ENCODE measurements at regions not wholly inside any gene's neighbourhood (a gene's known extent, or its start where the extent isn't known, plus 50 kb on each side); places are given as distances from the start of the nearest gene placed in this dataset.
"Not testable (repeated sequence)": the region's sequence is repeated elsewhere in the genome, so short reads cannot be mapped to it uniquely, and the experiment has no call there.

DNA sequence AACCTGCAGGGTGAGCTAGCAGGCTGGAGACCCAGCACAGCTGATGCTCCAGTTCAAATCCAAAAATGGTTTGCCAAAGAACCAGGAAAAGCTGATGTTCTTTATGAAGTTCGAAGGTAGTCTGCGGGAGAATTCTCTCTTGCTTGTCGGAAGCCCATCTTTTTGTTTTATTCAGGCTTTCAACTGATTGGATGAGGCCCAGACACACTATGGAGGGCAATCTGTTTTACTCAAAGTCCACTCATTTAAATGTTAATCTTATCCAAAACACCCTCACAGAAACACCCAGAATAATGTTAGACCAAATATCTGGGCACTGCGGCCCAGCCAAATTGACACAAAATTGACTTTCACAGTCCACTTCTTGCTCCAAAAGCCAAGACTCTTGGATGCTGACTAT is 105.6 kb upstream of the PMEPA1 start:
- no peak overlapping the region for H3K27ac ChIP-seq
- H3K4me3 ChIP-seq: no peak overlapping the region

DNA sequence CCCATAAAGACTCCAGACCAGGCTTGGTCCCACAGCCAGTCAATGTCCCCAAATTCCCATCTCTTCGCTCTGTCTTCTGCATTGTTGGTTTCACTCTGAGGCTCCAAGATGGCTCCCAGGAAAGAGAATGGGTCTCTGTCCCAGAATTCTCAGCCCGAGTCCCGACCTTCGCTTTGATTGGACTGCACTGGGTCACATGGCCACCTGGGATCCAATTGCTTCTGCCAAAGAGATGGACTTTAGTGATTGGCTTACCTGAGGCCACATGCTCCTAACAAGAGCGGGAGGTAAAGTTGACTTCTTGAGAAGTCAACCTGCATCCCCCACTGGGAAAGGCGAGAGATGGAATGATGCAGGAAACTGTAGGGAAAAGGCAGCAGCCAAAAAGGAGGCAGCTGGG is 104.7 kb upstream of the PMEPA1 start:
- no peak overlapping the region for H3K27ac ChIP-seq
- no peak overlapping the region for H3K4me3 ChIP-seq

DNA sequence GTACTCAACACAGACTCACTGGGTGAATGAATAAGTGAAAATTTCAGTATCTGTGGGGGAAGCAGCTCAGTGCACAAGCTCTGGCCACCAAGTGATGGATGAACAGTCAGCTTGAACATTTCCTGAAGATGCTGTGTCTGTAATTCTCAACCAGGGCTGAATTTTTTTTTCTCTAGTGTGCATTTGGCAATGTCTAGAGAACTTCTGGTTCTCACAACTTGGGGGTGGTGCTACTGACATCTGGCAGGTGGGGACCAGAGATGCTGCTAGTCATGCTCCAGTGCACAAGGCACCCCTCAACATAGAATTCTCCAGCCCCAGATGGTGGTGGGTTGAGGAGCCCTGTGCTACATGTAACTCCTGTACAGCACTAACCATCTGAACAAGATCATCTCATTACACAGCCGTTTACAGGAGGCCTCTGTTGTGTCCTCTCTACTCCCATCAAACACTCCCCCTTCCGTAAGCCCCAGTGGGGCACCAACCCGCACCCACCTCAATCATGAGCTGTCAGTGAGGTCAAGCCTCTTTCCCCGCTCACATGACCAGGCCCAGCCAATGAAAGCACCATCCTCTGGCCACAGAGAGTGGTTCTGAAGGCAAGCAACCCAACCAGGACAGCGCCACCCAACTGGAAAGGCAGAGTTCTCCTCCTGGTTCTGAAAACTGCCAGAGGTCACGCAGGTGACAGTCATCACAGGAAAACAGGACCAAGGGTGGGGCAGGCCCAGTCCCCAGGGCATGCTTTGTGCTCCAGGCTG is 103.9 kb upstream of the PMEPA1 start:
- Histone ChIP-seq H3K4me3 (no peak overlapping the region), H3K27ac (no peak overlapping the region)

DNA sequence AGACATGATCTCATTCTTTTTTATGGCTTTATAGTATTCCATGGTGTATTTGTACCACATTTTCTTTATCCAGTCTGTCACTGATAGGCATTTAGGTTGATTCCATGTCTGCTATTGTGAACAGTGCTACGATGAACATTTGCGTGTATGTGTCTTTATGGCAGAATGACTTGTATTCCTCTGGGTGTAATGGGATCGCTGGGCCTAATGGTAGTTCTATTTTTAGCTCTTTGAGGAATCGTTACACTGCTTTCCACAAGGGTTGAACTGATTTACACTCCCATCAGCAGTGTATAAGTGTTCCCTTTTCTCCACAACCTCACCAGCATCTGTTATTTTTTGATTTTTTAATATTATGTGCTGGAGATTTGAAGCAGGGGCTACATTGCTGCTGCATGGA is 102.8 kb upstream of the PMEPA1 start:
- H3K4me3 ChIP-seq, H3K27ac ChIP-seq: not testable (repeated sequence)

DNA sequence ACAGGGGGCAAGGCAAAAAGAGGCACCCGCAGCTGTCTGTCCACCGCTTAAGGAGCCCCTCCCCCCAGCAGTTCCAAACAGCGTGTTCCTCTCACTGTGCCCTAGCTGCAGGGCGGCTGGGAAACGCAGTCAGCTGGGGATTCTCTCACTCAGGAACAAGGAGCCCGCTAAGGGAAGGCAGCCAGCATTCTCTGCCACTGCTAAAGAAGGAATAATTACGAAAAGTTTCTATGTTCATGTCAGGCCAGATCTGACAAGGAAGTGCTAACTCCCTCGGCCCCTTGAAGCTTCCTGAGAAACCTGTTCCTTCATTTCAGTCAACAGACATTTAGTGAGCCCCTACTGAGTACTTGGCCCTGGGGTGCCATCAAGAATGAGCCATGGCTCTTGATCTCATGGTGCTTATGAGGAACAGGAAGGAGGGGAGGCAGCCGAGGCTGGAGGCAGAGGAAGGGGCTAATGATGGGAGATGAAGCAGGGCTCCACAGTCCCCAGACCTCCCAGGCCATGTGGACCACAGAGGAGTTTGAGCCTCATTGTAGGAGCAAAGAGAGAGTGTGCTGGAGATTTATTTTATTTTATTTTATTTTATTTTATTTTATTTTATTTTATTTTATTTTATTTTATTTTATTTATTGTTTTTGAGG is 101.7 kb upstream of the PMEPA1 start:
- Histone ChIP-seq H3K4me3 (no peak overlapping the region), H3K27ac (no peak overlapping the region)

DNA sequence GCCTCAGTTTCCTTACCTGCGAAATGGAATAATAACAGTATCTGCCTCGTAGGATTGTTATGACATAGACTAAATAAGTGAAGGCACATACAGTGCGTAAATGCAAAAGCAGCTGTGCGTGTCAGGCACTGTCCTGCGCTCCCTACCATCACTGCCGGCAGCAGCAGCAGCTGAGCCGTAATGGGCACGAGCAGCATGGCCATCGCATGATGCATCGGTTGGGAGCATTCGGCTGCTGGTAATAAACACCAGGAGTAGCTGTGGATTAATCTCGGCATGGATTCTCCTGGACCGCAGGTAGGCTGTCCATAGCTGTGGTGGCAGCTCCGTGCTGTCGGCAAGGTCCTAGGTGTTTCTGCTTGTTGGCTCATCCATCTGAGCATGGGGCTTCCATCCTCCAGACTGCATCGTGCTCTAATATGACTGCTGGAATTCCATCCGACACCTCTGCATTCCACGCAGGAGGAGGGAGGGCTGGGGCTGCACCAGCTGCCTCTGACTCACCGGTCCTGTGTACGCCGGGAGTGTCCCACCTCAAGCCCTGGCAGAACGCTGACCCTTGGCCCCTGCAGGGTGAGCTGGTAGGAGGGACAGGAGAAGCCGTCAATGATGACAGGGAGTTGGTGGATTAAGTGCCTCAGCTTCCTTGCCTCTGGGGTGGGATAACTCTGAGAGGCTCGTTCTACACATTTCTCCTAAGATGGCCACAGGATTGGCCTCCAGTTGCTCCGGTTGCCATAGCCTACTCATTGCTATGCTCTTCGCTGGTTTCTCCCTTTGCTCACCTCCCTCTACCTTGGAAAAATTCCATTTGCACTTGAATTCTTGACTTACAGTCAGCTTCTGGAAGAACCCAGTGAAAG is 100.9 kb upstream of the PMEPA1 start:
- no peak overlapping the region for H3K27ac ChIP-seq
- no peak overlapping the region for H3K4me3 ChIP-seq

DNA sequence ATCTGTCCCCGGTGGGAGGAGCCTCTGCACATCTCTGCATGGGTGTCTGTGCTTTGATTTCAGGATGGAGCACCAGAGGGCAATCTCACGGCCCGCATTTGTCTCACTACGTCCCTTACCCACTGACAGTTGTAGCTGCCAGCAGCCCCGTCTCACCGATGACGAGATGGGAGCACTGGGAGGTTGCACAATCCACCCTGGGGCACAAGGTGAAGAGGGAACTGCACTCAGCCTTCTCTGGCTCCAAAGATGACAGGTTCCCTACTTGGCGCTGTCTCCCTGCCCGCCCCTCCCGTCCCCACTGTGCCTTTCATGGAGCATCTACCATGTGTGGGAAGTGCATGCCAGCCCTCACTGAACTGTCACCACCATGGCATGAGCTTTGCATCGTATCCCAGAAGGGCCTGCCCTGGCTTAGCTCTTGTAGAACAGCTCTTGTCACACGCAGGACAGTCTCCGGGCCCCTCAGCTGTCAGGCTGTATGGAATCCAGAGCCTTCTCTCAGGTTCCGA is 99.9 kb upstream of the PMEPA1 start:
- Histone ChIP-seq H3K27ac (no peak overlapping the region), H3K4me3 (no peak overlapping the region)

DNA sequence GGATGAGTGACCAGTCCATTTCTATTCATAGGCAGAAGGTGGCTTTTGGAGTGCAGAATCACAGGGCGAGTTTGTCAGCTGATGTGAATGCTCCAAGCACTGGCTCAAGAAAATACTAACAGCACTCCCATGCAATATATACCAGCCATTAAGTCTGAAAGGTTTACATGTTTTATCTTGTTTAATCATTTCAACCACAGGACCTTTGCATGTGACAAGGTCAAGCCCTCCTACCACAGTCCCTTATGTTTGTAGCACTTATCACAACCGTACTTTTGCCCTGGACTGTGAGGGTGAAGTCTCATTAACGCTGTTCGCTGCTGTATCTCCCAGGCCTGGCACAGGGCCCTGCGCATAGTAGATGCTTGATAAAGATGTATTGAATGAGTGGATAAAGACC is 99.3 kb upstream of the PMEPA1 start:
- H3K27ac ChIP-seq: no peak overlapping the region
- no peak overlapping the region for H3K4me3 ChIP-seq

DNA sequence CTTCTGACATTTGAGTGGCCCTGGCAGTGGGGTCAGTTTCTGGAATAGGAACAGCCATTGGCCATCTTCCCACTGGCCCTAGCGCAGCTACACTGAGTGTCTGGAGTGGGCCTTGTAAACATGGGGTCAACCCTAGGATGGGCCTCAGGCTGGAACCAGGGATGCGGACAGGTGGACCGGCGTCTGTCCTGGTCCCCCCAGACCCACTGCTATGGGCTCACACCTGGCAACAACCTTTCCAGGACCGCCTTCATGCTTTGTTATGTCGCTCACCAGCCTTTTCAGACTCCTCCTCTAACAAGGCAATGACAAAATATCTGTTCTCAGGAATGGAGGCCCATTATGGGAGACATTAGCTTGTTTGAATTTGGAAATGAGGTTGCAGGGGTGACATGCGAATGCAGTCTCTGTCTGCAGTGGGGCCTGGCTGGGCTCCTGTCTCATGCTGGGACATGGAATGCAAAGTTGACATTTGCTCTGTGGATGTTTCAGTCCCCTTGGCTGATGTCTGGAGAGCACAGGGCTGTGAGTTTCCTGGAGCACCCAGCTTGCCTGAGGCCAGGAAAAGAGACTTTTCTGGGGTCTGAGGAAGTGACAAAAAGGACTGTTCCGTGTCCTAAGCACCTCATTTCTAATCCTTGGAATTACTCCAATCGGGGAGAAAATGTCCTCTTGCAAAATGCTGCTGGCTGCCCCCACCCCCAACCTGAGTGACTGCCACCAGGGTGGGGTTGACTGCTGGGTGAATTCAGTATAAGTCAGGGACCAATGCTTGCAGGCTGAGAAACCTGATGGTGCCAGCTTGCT is 98.7 kb upstream of the PMEPA1 start:
- Histone ChIP-seq H3K27ac (no peak overlapping the region), H3K4me3 (no peak overlapping the region)

DNA sequence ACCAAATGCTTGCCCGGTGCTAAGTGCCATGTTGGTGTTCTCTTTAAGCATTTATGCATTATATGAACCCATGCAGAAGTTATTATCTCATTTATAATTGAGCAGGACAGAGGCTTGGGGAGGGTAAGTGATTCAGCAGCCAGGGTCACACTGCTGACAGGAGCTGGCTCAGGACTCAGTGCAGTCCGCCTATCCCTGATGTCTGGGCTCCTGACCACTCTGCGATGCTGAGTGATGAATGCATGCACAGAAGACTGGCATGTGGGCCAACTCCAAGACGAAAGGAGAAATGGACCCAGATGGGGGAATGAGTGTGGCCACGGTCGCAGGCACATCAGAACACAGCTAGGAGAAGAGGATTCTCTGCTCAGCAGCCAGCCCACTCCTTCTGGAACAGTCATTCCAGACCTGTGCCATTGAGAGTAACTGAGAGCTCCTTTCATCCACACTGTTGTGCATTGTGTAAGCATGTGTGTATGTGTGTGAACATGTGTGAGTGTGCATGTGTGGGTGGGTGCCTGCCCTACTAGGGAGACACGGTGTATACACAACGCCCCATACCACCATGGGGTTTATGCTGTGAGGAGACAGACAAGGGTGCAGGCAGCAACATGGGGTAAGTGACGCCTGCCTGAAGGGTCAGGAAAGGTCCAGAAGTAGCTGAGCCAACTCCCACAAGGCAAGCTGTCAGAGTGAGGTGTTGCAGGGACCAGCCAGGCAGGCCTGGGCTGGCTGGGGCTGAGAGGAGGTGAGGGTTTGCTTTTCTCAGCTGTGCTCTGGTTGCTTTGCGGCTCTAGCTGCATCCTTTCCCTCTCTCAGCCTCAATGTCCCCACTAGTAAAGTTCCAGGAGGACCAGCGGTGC is 97.8 kb upstream of the PMEPA1 start:
- Histone ChIP-seq H3K4me3 (no peak overlapping the region), H3K27ac (no peak overlapping the region)

DNA sequence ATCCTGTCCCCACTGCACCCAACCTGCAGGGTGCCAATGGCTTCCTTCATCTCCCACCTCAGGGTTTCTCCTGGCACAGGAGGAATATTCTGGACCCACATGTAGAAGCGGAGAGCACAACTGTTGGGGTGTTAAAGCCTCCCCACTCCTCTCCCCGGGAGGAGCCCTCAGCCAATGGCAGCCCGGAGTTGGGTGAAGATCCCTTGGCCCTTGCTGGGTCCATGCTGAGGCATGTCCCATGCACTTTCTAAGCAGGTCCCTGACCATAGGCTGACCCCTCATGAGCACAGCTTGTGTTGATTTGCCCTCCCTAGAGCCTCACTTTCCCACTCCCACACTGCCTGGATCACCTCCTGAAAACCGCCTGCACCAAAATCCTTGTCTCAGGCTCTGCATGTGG is 97.2 kb upstream of the PMEPA1 start:
- Histone ChIP-seq H3K27ac (no peak overlapping the region), H3K4me3 (no peak overlapping the region)

DNA sequence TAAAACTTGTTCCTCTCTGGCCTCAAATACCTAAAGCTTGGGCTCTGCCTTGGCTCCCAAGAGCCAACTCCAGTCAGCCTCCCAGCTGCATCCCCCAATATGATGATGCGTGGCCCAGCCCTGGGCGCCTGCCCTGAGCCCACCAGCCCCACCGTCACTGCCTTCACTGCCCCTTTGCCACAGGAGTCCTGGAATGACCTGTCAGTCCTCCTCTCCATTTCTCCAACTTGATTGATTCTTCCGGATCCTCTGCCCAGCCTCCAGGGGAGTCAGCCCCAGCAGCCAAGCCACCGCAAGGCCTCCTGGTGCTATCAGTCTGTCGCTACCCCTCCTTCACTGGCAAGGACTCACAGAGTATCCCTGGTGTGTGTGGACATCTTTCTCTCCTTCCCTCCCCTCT is 96.7 kb upstream of the PMEPA1 start:
- Histone ChIP-seq H3K4me3 (no peak overlapping the region), H3K27ac (no peak overlapping the region)

DNA sequence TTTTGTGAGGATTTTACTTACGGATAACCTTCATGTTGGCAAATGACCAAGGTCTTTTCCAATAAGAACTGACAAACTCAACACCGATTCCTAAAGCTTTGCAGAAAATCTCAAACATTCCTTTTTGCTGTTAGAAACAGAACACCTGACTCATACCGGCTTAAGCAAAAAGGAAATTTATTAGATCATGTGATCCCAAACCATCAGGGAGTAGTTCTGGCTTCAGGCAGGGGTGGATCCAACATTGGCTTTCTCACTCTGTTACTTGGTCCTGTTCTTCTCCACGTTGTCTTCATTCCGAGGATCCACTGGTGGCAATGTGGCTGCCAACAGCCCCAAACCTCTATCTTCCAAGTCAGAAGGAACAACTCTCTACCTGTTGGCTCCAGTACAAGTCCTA is 95.9 kb upstream of the PMEPA1 start:
- no peak overlapping the region for H3K27ac ChIP-seq
- no peak overlapping the region for H3K4me3 ChIP-seq

DNA sequence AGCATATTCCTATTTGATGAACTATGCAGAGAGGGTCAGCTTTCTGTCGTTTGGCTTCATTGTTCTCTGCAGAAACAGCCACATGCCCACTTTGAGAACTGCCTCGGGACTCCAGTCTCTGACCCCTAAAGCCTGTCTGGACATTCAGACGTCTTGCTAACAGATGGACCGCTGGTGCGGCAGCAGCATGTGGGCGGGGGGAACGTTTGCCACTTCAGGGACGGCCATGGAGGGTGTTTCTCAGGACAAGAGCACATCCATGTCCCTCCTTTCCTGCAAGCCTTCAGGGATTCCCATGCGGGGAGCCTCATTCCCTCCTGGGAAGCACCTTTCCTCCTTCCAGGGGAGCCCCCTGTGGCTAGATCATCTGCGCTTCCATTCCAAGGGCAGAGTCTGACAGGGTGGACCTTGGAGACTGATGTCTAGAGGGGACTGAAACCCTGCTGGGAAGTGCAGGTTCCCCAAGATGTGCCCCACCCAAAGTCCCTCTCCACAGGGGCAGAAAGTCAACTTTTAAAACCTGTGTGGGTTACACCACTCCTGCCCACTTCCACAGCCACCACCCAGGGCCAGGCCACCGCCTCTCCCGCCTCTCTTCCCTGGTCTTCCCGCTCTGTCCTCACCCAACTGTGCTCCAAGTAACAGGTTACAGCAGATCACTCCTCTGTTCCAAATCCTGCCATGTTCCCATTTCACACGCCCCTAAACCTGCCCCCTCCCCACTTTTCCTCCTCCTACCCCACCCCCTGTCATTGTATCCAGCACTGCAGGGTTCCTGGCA is 94.8 kb upstream of the PMEPA1 start:
- H3K27ac ChIP-seq: no peak overlapping the region
- no peak overlapping the region for H3K4me3 ChIP-seq

DNA sequence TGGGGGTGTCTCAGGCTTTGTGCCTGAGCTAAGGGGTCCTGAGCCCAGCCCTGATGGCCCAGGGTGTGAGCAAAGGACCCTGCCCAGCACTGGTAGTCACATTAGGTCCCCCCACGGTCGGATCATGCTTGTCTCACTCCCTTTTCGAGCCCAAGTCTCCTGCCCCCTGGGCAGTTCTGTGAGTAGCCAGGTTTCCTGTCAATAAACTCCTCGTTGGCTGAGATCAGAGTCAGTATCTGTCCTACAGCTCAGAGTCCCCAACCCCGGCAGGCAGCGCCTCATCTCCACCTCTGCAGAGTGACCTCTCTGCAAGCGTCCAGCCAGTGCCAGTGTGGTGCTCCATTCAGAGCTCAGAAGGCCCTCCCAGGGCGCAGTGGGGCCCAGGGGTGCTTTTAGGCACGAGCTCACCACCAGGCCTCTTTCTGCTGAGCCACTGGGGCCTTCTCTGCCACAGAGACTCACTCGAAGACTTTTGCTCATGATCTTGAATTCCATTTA is 93.7 kb upstream of the PMEPA1 start:
- H3K4me3 ChIP-seq: no peak overlapping the region
- no peak overlapping the region for H3K27ac ChIP-seq

DNA sequence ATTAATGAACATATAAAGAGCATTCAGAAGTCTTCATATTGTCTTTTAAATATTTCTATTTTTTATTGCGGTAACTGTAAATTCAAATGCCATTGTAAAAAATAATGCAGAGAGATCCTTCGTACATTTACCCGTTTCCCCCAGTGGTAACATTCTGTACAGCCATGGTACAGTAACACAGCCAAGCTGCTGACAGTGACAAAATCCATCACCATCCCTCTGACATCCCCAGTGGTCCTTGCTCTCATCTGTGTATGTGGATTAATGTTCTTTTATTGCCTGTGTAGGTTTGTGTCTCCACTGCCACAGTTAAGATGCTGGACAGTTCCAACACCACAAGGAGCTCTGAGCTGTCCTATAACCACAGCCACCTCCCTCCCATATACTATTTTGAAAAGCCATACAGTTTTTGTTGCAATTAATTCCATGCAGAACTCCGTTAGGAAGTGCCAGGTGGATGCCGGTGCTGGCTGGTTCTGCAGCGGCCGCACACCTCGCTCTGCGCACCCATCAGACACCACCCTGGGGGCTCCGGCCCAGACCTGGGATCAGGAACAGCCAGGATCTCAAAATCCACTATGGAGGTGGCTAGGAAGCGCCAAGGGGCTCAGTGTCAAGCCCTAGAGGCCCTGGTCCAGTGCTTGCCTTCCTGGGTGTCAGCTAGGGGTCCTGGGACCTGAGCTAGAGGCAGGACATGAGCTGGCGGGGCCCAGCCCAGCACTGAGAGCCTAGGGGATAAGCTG is 93.1 kb upstream of the PMEPA1 start:
- Histone ChIP-seq H3K27ac (no peak overlapping the region), H3K4me3 (no peak overlapping the region)

DNA sequence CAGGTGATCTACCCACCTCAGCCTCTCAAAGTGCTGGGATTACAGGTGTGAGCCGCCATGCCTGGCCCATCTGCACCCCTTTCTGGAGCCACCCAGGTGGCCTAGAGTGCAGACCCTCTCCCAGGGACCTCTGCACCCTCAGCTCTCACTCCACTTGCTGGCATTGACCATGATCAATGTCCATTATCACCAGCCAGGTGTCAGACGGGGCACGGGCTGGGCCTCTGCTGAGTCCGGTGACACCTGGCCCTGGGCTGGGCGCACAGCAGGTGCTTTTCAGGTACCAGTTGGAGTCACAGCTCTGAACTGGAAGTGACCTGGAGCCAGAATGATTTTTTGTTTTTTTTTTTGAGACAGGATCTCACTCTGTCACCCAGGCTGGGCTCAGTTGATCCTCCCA is 91.8 kb upstream of the PMEPA1 start:
- no peak overlapping the region for H3K4me3 ChIP-seq
- no peak overlapping the region for H3K27ac ChIP-seq
